ENCODE measurements at regions not wholly inside any gene's neighbourhood (a gene's known extent, or its start where the extent isn't known, plus 50 kb on each side); places are given as distances from the start of the nearest gene placed in this dataset.

DNA sequence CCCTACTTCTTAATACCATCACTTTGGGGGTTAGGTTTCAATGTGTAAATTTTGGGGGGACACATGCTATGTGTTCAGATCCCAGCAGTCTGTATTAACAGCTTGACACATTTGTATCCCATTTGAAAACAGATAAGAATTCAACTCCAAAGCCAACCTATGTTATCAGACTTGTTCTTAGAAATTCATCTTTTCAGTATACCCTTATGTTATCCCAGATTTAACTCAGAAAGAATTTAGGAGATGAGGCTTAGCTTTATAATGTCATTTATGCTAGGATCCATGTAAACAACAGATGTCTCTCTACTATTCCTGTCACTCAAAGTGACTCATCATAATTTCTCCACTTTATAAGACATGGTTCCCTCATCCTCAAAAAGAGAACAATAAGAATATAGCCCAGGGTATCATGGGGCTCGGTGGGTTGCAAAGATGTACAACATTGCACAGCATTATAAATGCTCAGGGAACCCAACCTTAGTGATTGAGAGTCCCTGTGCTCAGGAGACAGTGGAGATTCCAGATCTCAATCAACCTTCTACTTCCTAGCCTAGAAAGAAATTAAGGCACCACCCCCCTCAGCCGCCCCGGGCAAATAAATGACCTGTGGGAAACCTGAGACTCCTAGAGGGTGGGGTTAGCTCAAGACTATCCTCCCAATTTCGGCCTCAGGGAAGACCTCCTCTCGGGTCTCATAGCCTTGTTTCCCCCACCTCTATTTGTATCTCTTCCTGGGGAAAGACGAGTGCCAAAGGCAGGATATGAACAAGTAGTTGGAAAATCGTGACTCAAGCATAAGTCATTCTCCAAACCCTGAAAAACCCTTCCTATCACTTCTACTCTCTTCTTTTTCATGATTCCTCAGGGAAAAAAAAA lies 265.1 kb upstream of the CAMK1G start:
- Histone ChIP-seq H3K36me3 (ENCODE audit: control insufficient read depth, insufficient read depth, low read length) (no peaks in the 10 kb centered on the region), H3K27ac (ENCODE audit: low read length) (no peak overlapping the region), H3K27me3 (ENCODE audit: control insufficient read depth, insufficient read depth, low read length) (no peaks in the 10 kb centered on the region), H3K4me3 (ENCODE audit: low read length) (no peak overlapping the region), H3K9me3 (ENCODE audit: control insufficient read depth, insufficient read depth, low read length) (no peaks in the 10 kb centered on the region), H3K4me1 (ENCODE audit: control insufficient read depth, insufficient read depth, low read length) (no peaks in the 10 kb centered on the region)
- WGBS (ENCODE audit: insufficient coverage, insufficient read length): no CpG with 5 or more reads among the region's 7 CpGs
- no peak for DNase-seq (ENCODE audit: low read depth, low spot score)

- Histone ChIP-seq H3K36me3 (ENCODE audit: control insufficient read depth, insufficient read depth, low read length) (no peaks in the 10 kb centered on the region), H3K9me3 (ENCODE audit: control insufficient read depth, insufficient read depth, low read length) (no peaks in the 10 kb centered on the region), H3K4me3 (ENCODE audit: low read length) (no peak overlapping the region), H3K4me1 (ENCODE audit: control insufficient read depth, insufficient read depth, low read length) (no peaks in the 10 kb centered on the region), H3K27me3 (ENCODE audit: control insufficient read depth, insufficient read depth, low read length) (no peaks in the 10 kb centered on the region), H3K27ac (ENCODE audit: low read length) (no peak overlapping the region)
- WGBS (ENCODE audit: insufficient coverage, insufficient read length): no CpG with 5 or more reads among the region's 3 CpGs
- no peak for DNase-seq (ENCODE audit: low read depth, low spot score)
Observed at GRCh38 chr1:209319057-209319432, 264.5 kb upstream of the CAMK1G start.

DNA sequence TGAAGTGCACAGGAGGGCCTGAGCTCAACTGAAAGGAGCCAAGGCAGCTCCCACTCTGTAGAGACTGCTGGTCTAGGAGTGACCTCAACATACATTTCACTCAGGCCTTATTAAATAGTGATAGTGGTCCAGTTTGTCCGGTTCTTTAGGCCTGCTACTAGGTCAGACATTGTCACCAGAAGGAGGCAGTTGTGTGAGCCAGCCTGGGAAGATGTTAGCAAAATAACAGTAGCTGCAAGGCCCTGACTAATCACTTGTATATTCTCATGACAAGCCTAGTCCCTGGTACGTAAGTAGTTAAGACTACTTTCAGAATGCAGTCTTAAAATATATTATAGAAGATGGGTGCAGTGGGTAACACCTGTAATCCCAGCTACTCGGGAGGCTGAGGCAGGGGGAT lies 264.0 kb upstream of the CAMK1G start:
- no peak overlapping the region for H3K4me3 ChIP-seq (ENCODE audit: low read length)
- no peak overlapping the region for H3K27ac ChIP-seq (ENCODE audit: low read length)
- H3K27me3 ChIP-seq (ENCODE audit: control insufficient read depth, insufficient read depth, low read length): no peaks in the 10 kb centered on the region
- DNase-seq (ENCODE audit: low read depth, low spot score): no peak
- H3K9me3 ChIP-seq (ENCODE audit: control insufficient read depth, insufficient read depth, low read length): no peaks in the 10 kb centered on the region
- WGBS (ENCODE audit: insufficient coverage, insufficient read length): no CpG with 5 or more reads among the region's 3 CpGs
- H3K36me3 ChIP-seq (ENCODE audit: control insufficient read depth, insufficient read depth, low read length): no peaks in the 10 kb centered on the region
- no peaks in the 10 kb centered on the region for H3K4me1 ChIP-seq (ENCODE audit: control insufficient read depth, insufficient read depth, low read length)

GRCh38 chr1:209323743-209324142 lies 259.8 kb upstream of the CAMK1G start:
- no peak for DNase-seq (ENCODE audit: low read depth, low spot score)
- Histone ChIP-seq H3K36me3 (ENCODE audit: control insufficient read depth, insufficient read depth, low read length) (no peaks in the 10 kb centered on the region), H3K27me3 (ENCODE audit: control insufficient read depth, insufficient read depth, low read length) (no peaks in the 10 kb centered on the region), H3K9me3 (ENCODE audit: control insufficient read depth, insufficient read depth, low read length) (no peaks in the 10 kb centered on the region), H3K4me1 (ENCODE audit: control insufficient read depth, insufficient read depth, low read length) (no peaks in the 10 kb centered on the region), H3K27ac (ENCODE audit: low read length) (no peak overlapping the region), H3K4me3 (ENCODE audit: low read length) (no peak overlapping the region)
- WGBS (ENCODE audit: insufficient coverage, insufficient read length): no CpG with 5 or more reads among the region's 1 CpG

DNA sequence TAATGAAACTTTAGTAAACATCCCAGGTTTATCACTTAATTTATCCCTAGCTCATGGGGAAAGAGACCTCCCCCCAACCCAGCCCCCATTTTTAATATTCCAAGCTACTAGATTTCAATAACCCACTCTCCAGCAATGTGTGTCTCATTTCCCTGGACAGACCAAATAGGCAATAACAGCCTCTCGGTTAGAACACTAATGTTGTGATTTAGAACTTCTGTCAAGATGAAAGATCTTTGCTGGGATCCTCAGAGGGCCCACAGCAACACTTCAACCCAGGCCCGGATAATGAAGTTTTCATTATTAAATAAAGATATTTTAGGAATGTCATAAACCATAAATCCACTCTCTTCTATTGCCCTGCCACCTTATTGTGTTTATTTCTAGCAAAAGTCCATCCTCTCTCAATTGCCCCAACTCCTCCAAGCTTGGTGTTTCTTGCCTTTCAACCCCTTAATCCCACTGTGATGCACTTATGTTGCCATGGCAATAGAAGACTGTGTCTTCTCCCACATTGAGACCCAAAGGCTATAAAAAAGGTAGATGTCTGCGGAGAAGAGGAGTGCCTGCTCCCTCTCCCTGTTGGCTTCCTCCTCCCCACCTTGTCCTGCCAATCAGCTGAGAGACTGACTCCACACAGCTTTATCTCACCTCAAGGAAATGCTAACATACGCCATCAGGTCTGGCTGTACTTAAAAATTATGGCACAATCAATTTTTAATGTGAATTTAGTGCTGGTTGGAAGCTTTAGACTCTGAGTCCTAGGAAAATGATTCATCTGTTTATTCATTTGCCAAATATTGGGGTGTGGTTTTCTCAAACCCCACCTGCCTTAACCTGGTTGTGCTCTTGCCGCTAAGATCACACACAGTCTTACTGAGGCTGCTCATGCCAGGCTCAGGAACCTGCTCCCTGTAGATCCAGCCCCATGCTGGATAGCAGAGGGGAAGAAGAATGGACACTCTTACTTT lies 258.3 kb upstream of the CAMK1G start:
- H3K9me3 ChIP-seq (ENCODE audit: control insufficient read depth, insufficient read depth, low read length): no peaks in the 10 kb centered on the region
- H3K4me1 ChIP-seq (ENCODE audit: control insufficient read depth, insufficient read depth, low read length): no peaks in the 10 kb centered on the region
- no peak overlapping the region for H3K4me3 ChIP-seq (ENCODE audit: low read length)
- H3K27ac ChIP-seq (ENCODE audit: low read length): no peak overlapping the region
- no peaks in the 10 kb centered on the region for H3K36me3 ChIP-seq (ENCODE audit: control insufficient read depth, insufficient read depth, low read length)
- DNase-seq (ENCODE audit: low read depth, low spot score): no peak
- H3K27me3 ChIP-seq (ENCODE audit: control insufficient read depth, insufficient read depth, low read length): no peaks in the 10 kb centered on the region
- WGBS (ENCODE audit: insufficient coverage, insufficient read length): no CpG with 5 or more reads among the region's 5 CpGs

DNA sequence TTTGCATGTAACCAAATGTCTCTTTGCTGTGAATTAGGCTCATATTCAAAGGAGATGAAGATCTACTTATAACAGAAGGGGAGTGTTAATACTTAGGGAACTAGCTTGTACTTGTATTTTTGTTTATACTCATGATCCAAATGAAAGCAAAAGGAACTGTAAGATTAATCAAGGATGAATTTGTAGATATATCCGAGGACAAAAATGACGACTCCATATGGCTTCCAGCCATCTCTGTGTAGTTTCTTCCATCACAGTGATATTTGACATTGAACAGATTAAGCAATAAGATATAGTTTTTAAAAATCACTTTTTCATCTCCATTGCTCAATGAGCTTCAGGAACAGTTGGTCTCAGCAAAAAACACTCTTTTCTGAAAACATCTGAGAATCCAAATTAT lies 257.4 kb upstream of the CAMK1G start:
- Histone ChIP-seq H3K27me3 (ENCODE audit: control insufficient read depth, insufficient read depth, low read length) (no peaks in the 10 kb centered on the region), H3K4me3 (ENCODE audit: low read length) (no peak overlapping the region), H3K36me3 (ENCODE audit: control insufficient read depth, insufficient read depth, low read length) (no peaks in the 10 kb centered on the region), H3K4me1 (ENCODE audit: control insufficient read depth, insufficient read depth, low read length) (no peaks in the 10 kb centered on the region), H3K27ac (ENCODE audit: low read length) (no peak overlapping the region), H3K9me3 (ENCODE audit: control insufficient read depth, insufficient read depth, low read length) (no peaks in the 10 kb centered on the region)
- no peak for DNase-seq (ENCODE audit: low read depth, low spot score)
- WGBS (ENCODE audit: insufficient coverage, insufficient read length): no CpG with 5 or more reads among the region's 2 CpGs

DNA sequence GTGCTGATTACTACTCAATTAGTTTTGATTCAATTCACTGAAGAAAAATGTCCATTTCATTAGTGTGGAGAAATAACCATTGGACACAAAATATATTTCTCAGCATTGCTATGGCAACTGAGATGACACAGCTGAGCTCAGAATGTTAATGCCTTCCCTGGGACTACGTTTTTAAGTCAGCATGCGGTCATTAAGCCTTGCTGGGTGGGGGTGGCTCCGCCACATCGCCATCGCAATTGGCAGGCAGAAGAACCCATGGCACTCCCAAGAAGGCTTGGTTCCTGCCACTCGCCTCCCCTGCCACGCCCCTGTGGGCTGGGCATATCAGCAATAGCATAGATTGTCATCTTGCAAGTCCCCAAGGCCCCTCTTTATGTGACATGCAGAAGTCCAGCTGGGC lies 256.7 kb upstream of the CAMK1G start:
- WGBS (ENCODE audit: insufficient coverage, insufficient read length): no CpG with 5 or more reads among the region's 7 CpGs
- Histone ChIP-seq H3K4me1 (ENCODE audit: control insufficient read depth, insufficient read depth, low read length) (no peaks in the 10 kb centered on the region), H3K36me3 (ENCODE audit: control insufficient read depth, insufficient read depth, low read length) (no peaks in the 10 kb centered on the region), H3K9me3 (ENCODE audit: control insufficient read depth, insufficient read depth, low read length) (no peaks in the 10 kb centered on the region), H3K27me3 (ENCODE audit: control insufficient read depth, insufficient read depth, low read length) (no peaks in the 10 kb centered on the region), H3K4me3 (ENCODE audit: low read length) (no peak overlapping the region), H3K27ac (ENCODE audit: low read length) (no peak overlapping the region)
- DNase-seq (ENCODE audit: low read depth, low spot score): no peak

DNA sequence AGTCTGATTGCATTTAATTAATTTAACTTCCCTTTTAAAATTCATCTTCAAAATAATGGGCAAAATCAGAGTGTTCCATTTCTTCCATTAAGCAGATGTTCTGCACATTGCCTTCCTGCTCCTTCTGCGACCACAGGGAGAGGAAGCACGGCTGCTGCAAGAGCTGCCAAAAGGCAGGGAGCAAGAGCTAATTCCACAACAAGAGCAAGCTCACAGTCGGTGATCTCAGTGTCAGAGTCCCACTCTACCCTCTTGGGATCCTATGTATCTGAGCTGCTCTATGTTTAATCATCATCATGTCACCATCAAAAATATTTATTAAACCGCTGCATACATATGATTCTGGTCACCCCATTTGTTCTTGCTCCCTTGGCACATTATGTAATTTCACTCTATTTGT lies 255.3 kb upstream of the CAMK1G start:
- no peaks in the 10 kb centered on the region for H3K9me3 ChIP-seq (ENCODE audit: control insufficient read depth, insufficient read depth, low read length)
- H3K27ac ChIP-seq (ENCODE audit: low read length): no peak overlapping the region
- no peak overlapping the region for H3K4me3 ChIP-seq (ENCODE audit: low read length)
- WGBS (ENCODE audit: insufficient coverage, insufficient read length): no CpG with 5 or more reads among the region's 4 CpGs
- no peaks in the 10 kb centered on the region for H3K4me1 ChIP-seq (ENCODE audit: control insufficient read depth, insufficient read depth, low read length)
- no peaks in the 10 kb centered on the region for H3K27me3 ChIP-seq (ENCODE audit: control insufficient read depth, insufficient read depth, low read length)
- H3K36me3 ChIP-seq (ENCODE audit: control insufficient read depth, insufficient read depth, low read length): no peaks in the 10 kb centered on the region
- no peak for DNase-seq (ENCODE audit: low read depth, low spot score)

GRCh38 chr1:209335178-209335577 lies 248.3 kb upstream of the CAMK1G start:
- DNase-seq (ENCODE audit: low read depth, low spot score): peak; percentile 35
- WGBS (ENCODE audit: insufficient coverage, insufficient read length): no CpG with 5 or more reads among the region's 2 CpGs

DNA sequence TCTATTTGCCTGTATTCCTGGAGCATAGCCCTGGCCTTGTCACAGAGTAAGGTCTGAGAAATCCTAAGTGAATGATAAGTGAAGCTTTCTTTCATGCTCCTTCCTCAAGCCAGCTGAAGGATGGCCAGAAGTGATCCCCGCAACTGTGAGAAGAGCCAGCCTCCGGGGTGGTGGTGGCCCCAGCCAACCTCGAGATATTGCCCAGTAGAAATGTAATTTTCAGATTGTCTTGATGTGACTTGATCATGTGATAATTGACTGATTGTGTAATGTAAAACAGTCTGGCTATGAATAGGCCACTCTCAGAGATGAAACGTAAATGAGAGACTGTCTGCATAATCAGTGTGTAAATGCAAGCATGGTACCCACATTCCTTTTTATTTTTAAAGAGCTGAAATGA lies 242.4 kb upstream of the CAMK1G start:
- H3K27ac ChIP-seq (ENCODE audit: low read length): no peak overlapping the region
- WGBS (ENCODE audit: insufficient coverage, insufficient read length): no CpG with 5 or more reads among the region's 4 CpGs
- no peaks in the 10 kb centered on the region for H3K36me3 ChIP-seq (ENCODE audit: control insufficient read depth, insufficient read depth, low read length)
- no peaks in the 10 kb centered on the region for H3K9me3 ChIP-seq (ENCODE audit: control insufficient read depth, insufficient read depth, low read length)
- H3K4me1 ChIP-seq (ENCODE audit: control insufficient read depth, insufficient read depth, low read length): no peaks in the 10 kb centered on the region
- no peak for DNase-seq (ENCODE audit: low read depth, low spot score)
- no peaks in the 10 kb centered on the region for H3K27me3 ChIP-seq (ENCODE audit: control insufficient read depth, insufficient read depth, low read length)
- no peak overlapping the region for H3K4me3 ChIP-seq (ENCODE audit: low read length)

More at GRCh38 chr1:209335178-209335577, 248.3 kb upstream of the CAMK1G start:
- Histone ChIP-seq H3K9me3 (ENCODE audit: control insufficient read depth, insufficient read depth, low read length) (no peaks in the 10 kb centered on the region), H3K4me3 (ENCODE audit: low read length) (no peak overlapping the region), H3K36me3 (ENCODE audit: control insufficient read depth, insufficient read depth, low read length) (no peaks in the 10 kb centered on the region), H3K4me1 (ENCODE audit: control insufficient read depth, insufficient read depth, low read length) (no peaks in the 10 kb centered on the region), H3K27ac (ENCODE audit: low read length) (no peak overlapping the region), H3K27me3 (ENCODE audit: control insufficient read depth, insufficient read depth, low read length) (no peaks in the 10 kb centered on the region)
